GM10266 (cell line): ENCODE measurements at regions not wholly inside any gene's neighbourhood (a gene's known extent, or its start where the extent isn't known, plus 50 kb on each side); places are given as distances from the start of the nearest gene placed in this dataset.

Source experiments
- DNase-seq: peaks from one replicate; pipeline ENCODE4 v3.0.0; 2012; ENCODE audit errors: extremely low spot score
- CTCF ChIP-seq: IDR thresholded peaks from 2 replicates; pipeline ENCODE4 v1.5.1; 2012; ENCODE audit warnings: mild to moderate bottlenecking, low read depth; ENCODE audit not compliant: control insufficient read depth, insufficient read depth; ENCODE audit errors: missing control alignments

DNA sequence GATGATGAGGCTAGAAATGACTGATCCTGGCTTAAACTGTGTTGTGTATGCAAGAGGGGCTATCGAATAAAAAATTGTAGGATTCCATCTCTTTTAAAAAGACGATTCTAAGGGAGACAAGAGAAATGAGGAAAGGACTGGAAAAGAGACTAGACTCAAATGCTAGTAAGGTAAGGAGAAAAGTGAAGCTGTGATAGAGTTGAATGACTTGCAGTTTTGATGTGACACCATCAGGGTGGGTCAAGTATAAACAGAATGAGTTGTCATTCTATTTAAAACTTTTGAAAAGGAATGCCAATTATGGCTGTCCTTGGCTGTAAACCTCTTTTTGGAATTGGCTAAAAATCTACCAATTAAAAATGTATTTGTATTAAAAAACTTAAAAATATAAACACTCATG lies 184.5 kb upstream of the PHF14 start:
- DNase-seq: no peak
- TF ChIP-seq CTCF: no peak

- DNase-seq: no peak
These were observed 182.8 kb upstream of the PHF14 start for GRCh38 chr7:10790910-10791309.

DNA sequence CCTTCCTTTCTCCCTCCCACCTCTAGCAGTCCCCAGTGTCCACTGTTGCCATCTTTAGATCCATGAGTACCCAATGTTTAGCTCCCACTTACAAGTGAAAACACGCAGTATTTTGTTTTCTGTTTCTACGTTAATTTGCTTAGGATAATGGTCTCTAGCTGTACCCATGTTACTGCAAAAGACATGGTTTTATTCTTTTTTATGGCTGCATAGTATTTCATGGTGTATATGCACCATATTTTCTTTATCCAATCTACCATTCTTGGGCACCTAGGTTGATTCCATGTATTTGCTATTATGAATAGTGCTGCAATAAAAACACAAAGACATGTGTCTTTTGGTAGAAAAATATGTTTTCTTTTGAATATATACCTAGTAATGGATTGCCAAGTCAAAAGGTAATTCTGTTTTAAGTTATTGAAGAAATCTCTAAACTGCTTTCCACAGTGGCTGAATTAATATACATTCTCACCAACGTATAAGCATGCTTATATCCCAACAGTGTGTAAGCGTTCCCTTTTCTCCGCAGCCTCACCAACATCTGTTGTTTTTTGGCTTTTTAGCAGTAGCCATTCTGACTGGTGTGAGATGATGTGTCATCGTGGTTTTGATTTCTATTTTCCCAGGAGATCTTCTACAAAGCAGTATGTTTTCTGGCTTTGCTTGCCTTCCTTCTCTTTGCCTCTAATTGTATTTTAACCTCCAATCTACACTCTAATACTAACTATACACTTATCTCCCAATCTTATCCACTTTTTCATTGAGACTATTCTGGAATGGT lies 179.5 kb upstream of the PHF14 start:
- TF ChIP-seq CTCF: no peak
- DNase-seq: no peak

More at GRCh38 chr7:10790910-10791309, 182.8 kb upstream of the PHF14 start:
- no peak for TF ChIP-seq CTCF

DNA sequence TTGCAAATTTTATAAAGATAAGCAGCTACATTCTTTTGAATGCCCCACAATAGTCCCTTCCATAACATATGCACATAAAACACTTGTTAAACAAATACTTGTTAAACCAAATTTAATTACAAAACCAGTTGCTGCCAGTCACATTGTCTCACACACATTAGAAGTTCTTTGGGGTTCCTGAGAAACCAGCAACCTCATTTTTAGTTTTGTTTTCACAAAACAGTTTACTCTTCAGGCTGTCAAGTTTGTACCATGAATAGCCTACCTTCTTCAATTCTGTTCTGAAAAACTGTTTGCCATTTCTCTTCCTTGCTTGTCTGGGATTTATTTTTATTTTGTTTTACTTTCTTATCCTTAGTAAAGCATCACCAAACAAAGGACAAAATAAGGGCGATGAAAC lies 176.5 kb upstream of the PHF14 start:
- no peak for TF ChIP-seq CTCF
- no peak for DNase-seq

DNA sequence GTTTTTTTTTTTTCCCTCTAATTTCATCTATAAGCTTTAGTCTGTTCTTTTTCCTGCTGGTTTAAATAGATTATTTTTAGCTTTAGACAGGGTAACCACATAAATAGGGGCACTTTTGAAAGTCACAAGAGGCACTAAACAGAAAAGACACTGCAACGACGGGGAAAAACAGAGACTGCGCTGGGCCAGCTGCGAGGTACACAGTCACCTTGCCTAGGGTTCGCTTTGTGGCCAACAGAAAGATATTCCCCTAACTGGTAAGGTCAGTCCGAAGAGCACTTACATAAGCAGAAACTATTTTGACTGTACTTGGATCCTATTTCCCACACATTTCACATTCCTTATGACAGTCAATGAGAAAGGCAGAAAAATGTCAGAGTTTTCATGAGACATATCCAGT lies 175.6 kb upstream of the PHF14 start:
- TF ChIP-seq CTCF: no peak
- DNase-seq: no peak

- TF ChIP-seq CTCF: no peak
These were observed 174.2 kb upstream of the PHF14 start for GRCh38 chr7:10799475-10799874.

GRCh38 chr7:10802011-10802410 lies 171.7 kb upstream of the PHF14 start:
- TF ChIP-seq CTCF: no peak

More at GRCh38 chr7:10799475-10799874, 174.2 kb upstream of the PHF14 start:
- DNase-seq: no peak

More at GRCh38 chr7:10802011-10802410, 171.7 kb upstream of the PHF14 start:
- no peak for DNase-seq
